Panc1 (cell line): ENCODE measurements at regions not wholly inside any gene's neighbourhood (a gene's known extent, or its start where the extent isn't known, plus 50 kb on each side); places are given as distances from the start of the nearest gene placed in this dataset.

Experiments used
- CTCF ChIP-seq: fragments of 450-650 bp; IDR thresholded peaks from 2 replicates; pipeline ENCODE4 v1.5.1; 2017; ENCODE audit warnings: mild to moderate bottlenecking
- POLR2AphosphoS5 ChIP-seq: IDR thresholded peaks from 2 replicates; pipeline ENCODE4 v1.6.1; 2012; ENCODE audit warnings: mild to moderate bottlenecking, low read depth, low read length, moderate library complexity
- TF ChIP-seq, protein P1 (sequence below), 2 experiments: IDR thresholded peaks; 2 replicates each; pipeline ENCODE4 v1.6.1; 2011 to 2012; ENCODE audit warnings: low read depth in 2 of 2, control low read depth in 1 of 2, low read length in 1 of 2, mild to moderate bottlenecking in 1 of 2, moderate library complexity in 1 of 2; ENCODE audit not compliant: insufficient read depth in 1 of 2

- TF ChIP-seq CTCF: peak; percentile 2; the same call in 1 of the 2 replicates
- TF ChIP-seq, protein P1, sequence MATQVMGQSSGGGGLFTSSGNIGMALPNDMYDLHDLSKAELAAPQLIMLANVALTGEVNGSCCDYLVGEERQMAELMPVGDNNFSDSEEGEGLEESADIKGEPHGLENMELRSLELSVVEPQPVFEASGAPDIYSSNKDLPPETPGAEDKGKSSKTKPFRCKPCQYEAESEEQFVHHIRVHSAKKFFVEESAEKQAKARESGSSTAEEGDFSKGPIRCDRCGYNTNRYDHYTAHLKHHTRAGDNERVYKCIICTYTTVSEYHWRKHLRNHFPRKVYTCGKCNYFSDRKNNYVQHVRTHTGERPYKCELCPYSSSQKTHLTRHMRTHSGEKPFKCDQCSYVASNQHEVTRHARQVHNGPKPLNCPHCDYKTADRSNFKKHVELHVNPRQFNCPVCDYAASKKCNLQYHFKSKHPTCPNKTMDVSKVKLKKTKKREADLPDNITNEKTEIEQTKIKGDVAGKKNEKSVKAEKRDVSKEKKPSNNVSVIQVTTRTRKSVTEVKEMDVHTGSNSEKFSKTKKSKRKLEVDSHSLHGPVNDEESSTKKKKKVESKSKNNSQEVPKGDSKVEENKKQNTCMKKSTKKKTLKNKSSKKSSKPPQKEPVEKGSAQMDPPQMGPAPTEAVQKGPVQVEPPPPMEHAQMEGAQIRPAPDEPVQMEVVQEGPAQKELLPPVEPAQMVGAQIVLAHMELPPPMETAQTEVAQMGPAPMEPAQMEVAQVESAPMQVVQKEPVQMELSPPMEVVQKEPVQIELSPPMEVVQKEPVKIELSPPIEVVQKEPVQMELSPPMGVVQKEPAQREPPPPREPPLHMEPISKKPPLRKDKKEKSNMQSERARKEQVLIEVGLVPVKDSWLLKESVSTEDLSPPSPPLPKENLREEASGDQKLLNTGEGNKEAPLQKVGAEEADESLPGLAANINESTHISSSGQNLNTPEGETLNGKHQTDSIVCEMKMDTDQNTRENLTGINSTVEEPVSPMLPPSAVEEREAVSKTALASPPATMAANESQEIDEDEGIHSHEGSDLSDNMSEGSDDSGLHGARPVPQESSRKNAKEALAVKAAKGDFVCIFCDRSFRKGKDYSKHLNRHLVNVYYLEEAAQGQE (IDR thresholded peaks at IDR 0.05; ENCODE audit: insufficient read depth in 1 of 2, low read depth in 2 of 2, low read length in 1 of 2): no peak
- TF ChIP-seq POLR2AphosphoS5: no peak
Measured at GRCh38 chr1:83573776-83574175, 425.2 kb downstream of the TTLL7 start.
